HepG2 (cell line): ENCODE measurements at regions not wholly inside any gene's neighbourhood (a gene's known extent, or its start where the extent isn't known, plus 50 kb on each side); places are given as distances from the start of the nearest gene placed in this dataset.

Experiments
- ATAC-seq: fragments of 200-7000 bp; cut with Tn5 transposase; 3 replicates; pipeline ENCODE4 v1.9.1; 2020; ENCODE audit warnings: mild to moderate bottlenecking, moderate library complexity
- BruUV-seq: library from RNA; stranded (reverse); fragments of 400-500 nt; replicated peaks from 2 replicates; lab custom pipeline; 2021; lab: Mats Ljungman, UMichigan
- CTCF ChIA-PET: fragments of 300-600 bp; formaldehyde crosslinking; extraction: SDS; loops from one replicate; lab custom pipeline; 2021; ENCODE audit warnings: low total read pairs, inconsistent platforms, low intra/inter-chr PET ratio; lab: Yijun Ruan, JAX
- POLR2A ChIA-PET: fragments of 350-600 bp; sonication (Branson Sonifier 250); formaldehyde crosslinking; loops from one replicate; lab custom pipeline; 2020; ENCODE audit warnings: antibody characterized with exemption, inconsistent platforms; lab: Yijun Ruan, JAX
- DNase-seq: peaks from one replicate; pipeline ENCODE4 v3.0.0-alpha.2; 2015; ENCODE audit warnings: low spot score
- FAIRE-seq: peaks from 3 replicates; lab custom pipeline; 2011; peaks lifted over from hg19 to GRCh38; lab: Jason Lieb, UNC
- H2AFZ ChIP-seq: one replicate; pipeline ENCODE4 v1.6.1; 2011; ENCODE audit warnings: low read length, inconsistent platforms
- H3K27ac ChIP-seq: fragments of 300-600 bp; 3 replicates; pipeline ENCODE4 v1.8.0; 2011; ENCODE audit warnings: mixed run types, mild to moderate bottlenecking, mixed read lengths, low read length, inconsistent platforms; ENCODE audit not compliant: insufficient read depth; ENCODE audit errors: extremely low read length
- H3K27me3 ChIP-seq, 2 experiments: fragments of 200-600 bp in 1 of 2; 2 replicates in 1 of 2; 3 replicates in 1 of 2; pipeline versions ENCODE4 v1.6.0 to v1.8.0; 2011; ENCODE audit warnings: low read length in 2 of 2, mild to moderate bottlenecking in 2 of 2, moderate library complexity in 2 of 2, inconsistent platforms in 1 of 2; ENCODE audit not compliant: insufficient read depth in 2 of 2, control insufficient read depth in 1 of 2
- H3K36me3 ChIP-seq, 2 experiments: fragments of 200-600 bp in 1 of 2; replicated peaks in 1 of 2; 2 replicates in 1 of 2; 3 replicates in 1 of 2; pipeline versions ENCODE4 v1.5.1 to v1.8.0; 2011; ENCODE audit warnings: low read length in 2 of 2, inconsistent platforms in 1 of 2; ENCODE audit not compliant: insufficient read depth in 2 of 2, control insufficient read depth in 1 of 2
- H3K4me1 ChIP-seq: 2 replicates; pipeline ENCODE4 v1.5.1; 2012; ENCODE audit warnings: low read length, inconsistent platforms; ENCODE audit not compliant: insufficient read depth
- H3K4me2 ChIP-seq: 2 replicates; pipeline ENCODE4 v1.6.0; 2011; ENCODE audit warnings: low read depth, low read length, inconsistent platforms
- H3K4me3 ChIP-seq, 3 experiments: fragments of 200-600 bp in 1 of 3; sonication (generic), shearing (Covaris generic) in 1 of 3; replicated peaks in 1 of 3; 2 replicates each; pipeline ENCODE4 v1.5.1; 2011 to 2016; ENCODE audit warnings: low read length in 3 of 3, inconsistent platforms in 2 of 3, low read depth in 2 of 3, mild to moderate bottlenecking in 2 of 3, control low read depth in 1 of 3, mixed read lengths in 1 of 3; ENCODE audit not compliant: insufficient read depth in 1 of 3
- H3K79me2 ChIP-seq: one replicate; pipeline ENCODE4 v1.6.1; 2011; ENCODE audit warnings: low read length, inconsistent platforms; ENCODE audit not compliant: insufficient read depth
- H3K9ac ChIP-seq: 2 replicates; pipeline ENCODE4 v1.6.0; 2011; ENCODE audit warnings: mild to moderate bottlenecking, low read depth, low read length, inconsistent platforms; ENCODE audit not compliant: insufficient read depth
- H3K9me3 ChIP-seq: 2 replicates; pipeline ENCODE4 v1.5.1; 2012; ENCODE audit warnings: mild to moderate bottlenecking, low read length
- H4K20me1 ChIP-seq: 2 replicates; pipeline ENCODE4 v1.6.0; 2011; ENCODE audit warnings: inconsistent platforms, mild to moderate bottlenecking, low read length, moderate library complexity; ENCODE audit not compliant: insufficient read depth
- BHLHE40 ChIP-seq: IDR thresholded peaks from 2 replicates; pipeline ENCODE4 v1.6.1; 2011; ENCODE audit warnings: low read length, improper control_type of control experiment
- CBFB ChIP-seq: sonication (generic); formaldehyde crosslinking; IDR thresholded peaks from 2 replicates; pipeline ENCODE4 v1.4.0; 2020; ENCODE audit warnings: missing genetic modification reagents
- ETV6 ChIP-seq: sonication (generic); formaldehyde crosslinking; conservative IDR thresholded peaks from 2 replicates; pipeline ENCODE4 v1.4.0; 2020; ENCODE audit warnings: missing genetic modification reagents
- KDM3A ChIP-seq: IDR thresholded peaks from 2 replicates; pipeline ENCODE4 v1.6.1; 2018; ENCODE audit warnings: low read depth, missing compliant biosample characterization
- TAF15 ChIP-seq: fragments of 200-400 bp; formaldehyde crosslinking; IDR thresholded peaks from one replicate; pipeline ENCODE4 v1.6.1; 2018; ENCODE audit warnings: mild to moderate bottlenecking, low read depth, low read length; ENCODE audit not compliant: poor library complexity, severe bottlenecking
- ZFP36L1 ChIP-seq: sonication (generic); formaldehyde crosslinking; IDR thresholded peaks from 2 replicates; pipeline ENCODE4 v1.8.0; 2022; ENCODE audit warnings: mild to moderate bottlenecking, missing genetic modification reagents, moderate library complexity
- ZNF30 ChIP-seq: sonication (generic); formaldehyde crosslinking; IDR thresholded peaks from 2 replicates; pipeline ENCODE4 v1.5.0; 2020; ENCODE audit warnings: mild to moderate bottlenecking, missing genetic modification reagents
- ZNF329 ChIP-seq: sonication (generic); formaldehyde crosslinking; IDR thresholded peaks from 2 replicates; pipeline ENCODE4 v1.9.0; 2021; ENCODE audit warnings: low read depth, mild to moderate bottlenecking, missing genetic modification reagents
- ZNF570 ChIP-seq: sonication (generic); formaldehyde crosslinking; IDR thresholded peaks from 2 replicates; pipeline ENCODE4 v1.4.0; 2020; ENCODE audit warnings: mild to moderate bottlenecking, missing genetic modification reagents, borderline replicate concordance
- WGBS: methylation state at CpG from one replicate; pipeline ENCODE4 v1.1.6; 2017; ENCODE audit warnings: low lambda C conversion rate; 5-methylcytosine and 5-hydroxymethylcytosine counted together
- in situ Hi-C: cut with HindIII; loops from 2 replicates; pipeline ENCODE4 v1.10.0; 2017; ENCODE audit warnings: low pct_unique_long_range_greater_than_20kb; ENCODE audit not compliant: extremely low pct_ligation_motif_present
- intact Hi-C: fragments of 100-400 bp; cut with micrococcal nuclease; formaldehyde crosslinking; loops from one replicate; pipeline ENCODE4 v1.10.0; 2022; ENCODE audit not compliant: unreplicated experiment

DNA sequence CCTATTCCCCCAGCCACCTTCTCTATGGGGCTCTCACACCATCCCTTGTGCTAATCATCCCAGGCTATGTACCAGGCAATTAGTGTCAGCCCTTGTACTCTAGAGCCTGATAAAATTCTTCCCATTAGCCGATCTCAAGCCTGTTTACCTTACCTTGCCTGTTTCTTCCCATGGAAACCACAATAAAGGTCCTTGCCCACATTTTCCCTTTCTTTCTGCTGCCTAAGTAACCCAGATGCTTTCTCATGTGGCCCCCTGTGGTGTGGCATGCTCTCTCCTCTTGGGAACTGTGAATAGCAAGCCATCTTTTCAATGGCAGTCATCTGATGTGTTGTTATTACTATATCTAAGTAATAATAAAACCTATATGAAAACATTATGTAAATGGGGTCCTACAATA lies 265.8 kb upstream of the ELAC2 start:
- H3K4me1 ChIP-seq, result no peaks in the 10 kb centered on the region
- H3K9ac ChIP-seq, result no peak overlapping the region
- H4K20me1 ChIP-seq, result no peaks in the 10 kb centered on the region
- H3K4me2 ChIP-seq, result no peak overlapping the region
- H3K27ac ChIP-seq, result no peak overlapping the region
- BruUV-seq, result no TSS peak
- FAIRE-seq (no peak), DNase-seq (no peak), ATAC-seq (no peak)
- no peaks in the 10 kb centered on the region for H3K27me3 ChIP-seq
- no peak for TF ChIP-seq ZNF30 (CRISPR knock-in tag)
- no peak for TF ChIP-seq TAF15
- no peak for TF ChIP-seq ETV6 (CRISPR knock-in tag)
- no peak for TF ChIP-seq BHLHE40
- TF ChIP-seq KDM3A (CRISPR knock-in tag), result no peak
- H2AFZ ChIP-seq, result no peak overlapping the region
- intact Hi-C loops, result no loop called here
- H3K9me3 ChIP-seq, result no peaks in the 10 kb centered on the region
- in situ Hi-C loops, result no loop called here
- H3K79me2 ChIP-seq, result no peaks in the 10 kb centered on the region
- POLR2A ChIA-PET, result no interaction called here
- WGBS, result 4% methylated on average over 1 of the region's 1 CpG
- H3K4me3 ChIP-seq, result no peak overlapping the region
- CTCF ChIA-PET, result no interaction called here
- no peaks in the 10 kb centered on the region for H3K36me3 ChIP-seq

DNA sequence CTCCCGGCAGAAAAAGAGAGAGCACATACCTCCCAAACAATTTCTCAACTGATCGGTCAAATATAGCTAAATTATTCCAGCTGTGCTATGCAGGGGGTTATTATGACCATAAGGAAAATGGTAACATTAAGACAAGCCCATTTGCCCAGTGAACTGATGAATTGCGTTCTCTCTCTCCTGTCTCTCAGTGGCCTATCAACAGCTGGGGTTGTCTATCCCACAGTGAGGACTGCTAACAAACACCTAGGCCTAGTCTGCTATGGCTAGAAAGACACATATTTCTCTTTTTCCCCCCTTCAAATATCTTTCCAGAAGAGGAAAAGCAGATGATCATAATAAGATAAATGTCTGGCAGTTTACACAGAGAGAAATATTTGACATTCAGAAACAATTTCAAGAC lies 263.8 kb upstream of the ELAC2 start:
- in situ Hi-C loops, result no loop called here
- no peak for FAIRE-seq
- CTCF ChIA-PET, result no interaction called here

More for the DNA sequence above, 263.8 kb upstream of the ELAC2 start:
- Histone ChIP-seq H3K79me2 (no peaks in the 10 kb centered on the region), H3K4me2 (no peak overlapping the region), H3K4me3 (no peak overlapping the region), H3K9ac (no peak overlapping the region), H3K27me3 (no peaks in the 10 kb centered on the region), H2AFZ (no peak overlapping the region), H4K20me1 (no peaks in the 10 kb centered on the region), H3K4me1 (no peaks in the 10 kb centered on the region), H3K36me3 (no peaks in the 10 kb centered on the region), H3K27ac (no peak overlapping the region), H3K9me3 (no peaks in the 10 kb centered on the region)
- TF ChIP-seq ZNF329 (no peak), CBFB (CRISPR knock-in tag) (no peak), ZFP36L1 (CRISPR knock-in tag) (no peak), ZNF570 (CRISPR knock-in tag) (no peak)
- POLR2A ChIA-PET, result no interaction called here
- DNase-seq (no peak), ATAC-seq (no peak)
- BruUV-seq, result no TSS peak
- 41% methylated on average over 3 of the region's 3 CpGs for WGBS
- intact Hi-C loops, result no loop called here
